ENCODE measurements at regions not wholly inside any gene's neighbourhood (a gene's known extent, or its start where the extent isn't known, plus 50 kb on each side); places are given as distances from the start of the nearest gene placed in this dataset.
A peak's percentile ranks its signal among the peaks of the same experiment; 100 is the strongest.

GRCh38 chr17:77464988-77465357, 324.2 kb downstream of the SEC14L1 start:
- DNase-seq = no peak

GRCh38 chr17:77465358-77466041, 324.7 kb downstream of the SEC14L1 start:
- DNase-seq = peak; percentile 88

GRCh38 chr17:77466140-77466539, 325.4 kb downstream of the SEC14L1 start:
- no peak for DNase-seq

GRCh38 chr17:77466596-77467223, 325.9 kb downstream of the SEC14L1 start:
- no peak for DNase-seq

- DNase-seq = no peak
Measured at GRCh38 chr17:77467521-77467920, 326.8 kb downstream of the SEC14L1 start.

- DNase-seq = no peak
Measured at GRCh38 chr17:77468897-77469296, 328.1 kb downstream of the SEC14L1 start.

- DNase-seq = no peak
Measured at GRCh38 chr17:77470330-77470786, 329.6 kb downstream of the SEC14L1 start.

GRCh38 chr17:77470800-77471733, 330.3 kb downstream of the SEC14L1 start:
- DNase-seq = no peak

- DNase-seq = no peak
Measured at GRCh38 chr17:77471984-77472461, 331.3 kb downstream of the SEC14L1 start.

GRCh38 chr17:77472468-77473310, 331.9 kb downstream of the SEC14L1 start:
- no peak for DNase-seq

- no peak for DNase-seq
Measured at GRCh38 chr17:77473615-77474226, 333.0 kb downstream of the SEC14L1 start.

- DNase-seq = no peak
Measured at GRCh38 chr17:77474292-77474988, 333.7 kb downstream of the SEC14L1 start.

GRCh38 chr17:77475016-77475976, 334.5 kb downstream of the SEC14L1 start:
- peak; percentile 66 for DNase-seq

- DNase-seq = no peak
Measured at GRCh38 chr17:77476006-77476405, 335.2 kb downstream of the SEC14L1 start.

- DNase-seq = no peak
Measured at GRCh38 chr17:77476498-77476897, 335.7 kb downstream of the SEC14L1 start.

GRCh38 chr17:77476931-77477805, 336.4 kb downstream of the SEC14L1 start:
- DNase-seq = no peak

GRCh38 chr17:77478281-77478680, 337.5 kb downstream of the SEC14L1 start:
- no peak for DNase-seq

GRCh38 chr17:77478899-77479298, 338.1 kb downstream of the SEC14L1 start:
- DNase-seq = no peak
